ENCODE measurements at regions not wholly inside any gene's neighbourhood (a gene's known extent, or its start where the extent isn't known, plus 50 kb on each side); places are given as distances from the start of the nearest gene placed in this dataset.

GRCh38 chr5:154129013-154129412 is 61.5 kb upstream of the GALNT10 start:
- Histone ChIP-seq H3K4me3 (ENCODE audit: insufficient read depth in 1 of 2, low read depth in 1 of 2, low read length in 2 of 2) (no peak overlapping the region), H3K4me2 (ENCODE audit: low read length, poor library complexity, severe bottlenecking) (no peak overlapping the region), H3K9me3 (ENCODE audit: control insufficient read depth, low read length) (no peaks in the 10 kb centered on the region), H2BK12ac (ENCODE audit: low read length in 2 of 2) (no peak overlapping the region), H3K27me3 (ENCODE audit: control insufficient read depth in 1 of 2, insufficient read depth in 1 of 2, low read length in 2 of 2) (peaks cover 0 to 14% of the 10 kb centered on the region in 2 experiments), H4K8ac (ENCODE audit: low read length) (no peak overlapping the region), H3K79me1 (replicated peaks; ENCODE audit: low read length, poor library complexity, severe bottlenecking) (no peaks in the 10 kb centered on the region), H3K14ac (ENCODE audit: low read length in 2 of 2) (no peak overlapping the region), H2AFZ (ENCODE audit: low read depth, low read length) (no peak overlapping the region), H2AK5ac (ENCODE audit: low read length, severe bottlenecking) (no peak overlapping the region), H2BK120ac (ENCODE audit: low read depth, low read length) (no peak overlapping the region), H3K23ac (ENCODE audit: low read length in 2 of 2) (no peak overlapping the region), H3K18ac (ENCODE audit: low read depth in 1 of 2, low read length in 2 of 2) (no peak overlapping the region), H3K4me1 (ENCODE audit: control insufficient read depth, insufficient read depth, low read depth, low read length) (no peaks in the 10 kb centered on the region), H3K9ac (ENCODE audit: low read length) (no peak overlapping the region), H3K4ac (ENCODE audit: low read depth in 1 of 2, low read length in 2 of 2) (no peak overlapping the region), H2BK15ac (ENCODE audit: low read depth, poor library complexity, severe bottlenecking) (no peak overlapping the region), H3K27ac (ENCODE audit: low read length, poor library complexity, severe bottlenecking) (no peak overlapping the region), H3K36me3 (ENCODE audit: control insufficient read depth in 1 of 2, insufficient read depth in 2 of 2, low read depth in 1 of 2, low read length in 2 of 2) (no peaks in the 10 kb centered on the region), H2BK5ac (ENCODE audit: low read depth, low read length, poor library complexity, severe bottlenecking) (no peak overlapping the region), H4K91ac (ENCODE audit: low read length) (no peak overlapping the region)
- DNase-seq, result no peak
- WGBS, result 77% methylated on average over 2 of the region's 3 CpGs

- no peaks in the 10 kb centered on the region for H3K4me1 ChIP-seq (ENCODE audit: control insufficient read depth, insufficient read depth, low read depth, low read length)
- DNase-seq, result no peak
- H3K27ac ChIP-seq (ENCODE audit: low read length, poor library complexity, severe bottlenecking), result no peak overlapping the region
- H2BK120ac ChIP-seq (ENCODE audit: low read depth, low read length), result no peak overlapping the region
- H3K79me1 ChIP-seq (replicated peaks; ENCODE audit: low read length, poor library complexity, severe bottlenecking), result no peaks in the 10 kb centered on the region
- H3K4me2 ChIP-seq (ENCODE audit: low read length, poor library complexity, severe bottlenecking), result no peak overlapping the region
- H3K9ac ChIP-seq (ENCODE audit: low read length), result no peak overlapping the region
- H2BK5ac ChIP-seq (ENCODE audit: low read depth, low read length, poor library complexity, severe bottlenecking), result no peak overlapping the region
- H3K23ac ChIP-seq (ENCODE audit: low read length in 2 of 2), result no peak overlapping the region
- H3K18ac ChIP-seq (ENCODE audit: low read depth in 1 of 2, low read length in 2 of 2), result no peak overlapping the region
- H3K36me3 ChIP-seq (ENCODE audit: control insufficient read depth in 1 of 2, insufficient read depth in 2 of 2, low read depth in 1 of 2, low read length in 2 of 2), result no peaks in the 10 kb centered on the region
- no peaks in the 10 kb centered on the region for H3K9me3 ChIP-seq (ENCODE audit: control insufficient read depth, low read length)
- H3K27me3 ChIP-seq (ENCODE audit: control insufficient read depth in 1 of 2, insufficient read depth in 1 of 2, low read length in 2 of 2), result peaks cover 0 to 22% of the 10 kb centered on the region in 2 experiments
- no peak overlapping the region for H2BK12ac ChIP-seq (ENCODE audit: low read length in 2 of 2)
- H4K91ac ChIP-seq (ENCODE audit: low read length), result no peak overlapping the region
- no peak overlapping the region for H2AK5ac ChIP-seq (ENCODE audit: low read length, severe bottlenecking)
- no peak overlapping the region for H2AFZ ChIP-seq (ENCODE audit: low read depth, low read length)
- H2BK15ac ChIP-seq (ENCODE audit: low read depth, poor library complexity, severe bottlenecking), result no peak overlapping the region
- no peak overlapping the region for H3K4ac ChIP-seq (ENCODE audit: low read depth in 1 of 2, low read length in 2 of 2)
- no peak overlapping the region for H4K8ac ChIP-seq (ENCODE audit: low read length)
- H3K4me3 ChIP-seq (ENCODE audit: insufficient read depth in 1 of 2, low read depth in 1 of 2, low read length in 2 of 2), result no peak overlapping the region
- H3K14ac ChIP-seq (ENCODE audit: low read length in 2 of 2), result no peak overlapping the region
- no CpG with 5 or more reads among the region's 1 CpG for WGBS
These were observed 60.6 kb upstream of the GALNT10 start for GRCh38 chr5:154129921-154130320.

GRCh38 chr5:154131817-154132216 is 58.7 kb upstream of the GALNT10 start:
- Histone ChIP-seq H3K23ac (ENCODE audit: low read length in 2 of 2) (no peak overlapping the region), H3K9ac (ENCODE audit: low read length) (no peak overlapping the region), H2BK5ac (ENCODE audit: low read depth, low read length, poor library complexity, severe bottlenecking) (no peak overlapping the region), H2BK12ac (ENCODE audit: low read length in 2 of 2) (no peak overlapping the region), H4K8ac (ENCODE audit: low read length) (no peak overlapping the region), H2BK120ac (ENCODE audit: low read depth, low read length) (no peak overlapping the region), H3K14ac (ENCODE audit: low read length in 2 of 2) (no peak overlapping the region), H2AK5ac (ENCODE audit: low read length, severe bottlenecking) (no peak overlapping the region), H3K4me2 (ENCODE audit: low read length, poor library complexity, severe bottlenecking) (no peak overlapping the region), H3K27ac (ENCODE audit: low read length, poor library complexity, severe bottlenecking) (no peak overlapping the region), H3K4me1 (ENCODE audit: control insufficient read depth, insufficient read depth, low read depth, low read length) (no peaks in the 10 kb centered on the region), H3K4ac (ENCODE audit: low read depth in 1 of 2, low read length in 2 of 2) (no peak overlapping the region), H4K91ac (ENCODE audit: low read length) (no peak overlapping the region), H2AFZ (ENCODE audit: low read depth, low read length) (no peak overlapping the region), H3K9me3 (ENCODE audit: control insufficient read depth, low read length) (no peaks in the 10 kb centered on the region), H3K27me3 (ENCODE audit: control insufficient read depth in 1 of 2, insufficient read depth in 1 of 2, low read length in 2 of 2) (peaks cover 0 to 26% of the 10 kb centered on the region in 2 experiments), H3K79me1 (replicated peaks; ENCODE audit: low read length, poor library complexity, severe bottlenecking) (no peaks in the 10 kb centered on the region), H3K36me3 (ENCODE audit: control insufficient read depth in 1 of 2, insufficient read depth in 2 of 2, low read depth in 1 of 2, low read length in 2 of 2) (no peaks in the 10 kb centered on the region), H2BK15ac (ENCODE audit: low read depth, poor library complexity, severe bottlenecking) (no peak overlapping the region), H3K4me3 (ENCODE audit: insufficient read depth in 1 of 2, low read depth in 1 of 2, low read length in 2 of 2) (no peak overlapping the region), H3K18ac (ENCODE audit: low read depth in 1 of 2, low read length in 2 of 2) (no peak overlapping the region)
- 93% methylated on average over 4 of the region's 5 CpGs for WGBS
- DNase-seq, result no peak

- H4K8ac ChIP-seq (ENCODE audit: low read length), result no peak overlapping the region
- H3K4me3 ChIP-seq (ENCODE audit: insufficient read depth in 1 of 2, low read depth in 1 of 2, low read length in 2 of 2), result no peak overlapping the region
- no peak overlapping the region for H3K18ac ChIP-seq (ENCODE audit: low read depth in 1 of 2, low read length in 2 of 2)
- H3K27ac ChIP-seq (ENCODE audit: low read length, poor library complexity, severe bottlenecking), result no peak overlapping the region
- DNase-seq, result no peak
- no peak overlapping the region for H3K4me2 ChIP-seq (ENCODE audit: low read length, poor library complexity, severe bottlenecking)
- no peaks in the 10 kb centered on the region for H3K9me3 ChIP-seq (ENCODE audit: control insufficient read depth, low read length)
- H2BK5ac ChIP-seq (ENCODE audit: low read depth, low read length, poor library complexity, severe bottlenecking), result no peak overlapping the region
- H3K4me1 ChIP-seq (ENCODE audit: control insufficient read depth, insufficient read depth, low read depth, low read length), result no peaks in the 10 kb centered on the region
- H2BK15ac ChIP-seq (ENCODE audit: low read depth, poor library complexity, severe bottlenecking), result no peak overlapping the region
- whole genome bisulfite sequencing, result 88% methylated on average over 6 of the region's 6 CpGs
- H3K14ac ChIP-seq (ENCODE audit: low read length in 2 of 2), result no peak overlapping the region
- no peaks in the 10 kb centered on the region for H3K36me3 ChIP-seq (ENCODE audit: control insufficient read depth in 1 of 2, insufficient read depth in 2 of 2, low read depth in 1 of 2, low read length in 2 of 2)
- no peak overlapping the region for H2AFZ ChIP-seq (ENCODE audit: low read depth, low read length)
- H3K27me3 ChIP-seq (ENCODE audit: control insufficient read depth in 1 of 2, insufficient read depth in 1 of 2, low read length in 2 of 2), result peaks cover 0 to 26% of the 10 kb centered on the region in 2 experiments
- H3K9ac ChIP-seq (ENCODE audit: low read length), result no peak overlapping the region
- H3K23ac ChIP-seq (ENCODE audit: low read length in 2 of 2), result no peak overlapping the region
- no peak overlapping the region for H2AK5ac ChIP-seq (ENCODE audit: low read length, severe bottlenecking)
- H2BK120ac ChIP-seq (ENCODE audit: low read depth, low read length), result no peak overlapping the region
- H3K4ac ChIP-seq (ENCODE audit: low read depth in 1 of 2, low read length in 2 of 2), result no peak overlapping the region
- H4K91ac ChIP-seq (ENCODE audit: low read length), result no peak overlapping the region
- H2BK12ac ChIP-seq (ENCODE audit: low read length in 2 of 2), result no peak overlapping the region
- H3K79me1 ChIP-seq (replicated peaks; ENCODE audit: low read length, poor library complexity, severe bottlenecking), result no peaks in the 10 kb centered on the region
These were observed 57.7 kb upstream of the GALNT10 start for GRCh38 chr5:154132718-154133307.

All from mesenchymal stem cell (in vitro differentiated cells and primary cell).